ENCODE measurements at regions not wholly inside any gene's neighbourhood (a gene's known extent, or its start where the extent isn't known, plus 50 kb on each side); places are given as distances from the start of the nearest gene placed in this dataset.

DNA sequence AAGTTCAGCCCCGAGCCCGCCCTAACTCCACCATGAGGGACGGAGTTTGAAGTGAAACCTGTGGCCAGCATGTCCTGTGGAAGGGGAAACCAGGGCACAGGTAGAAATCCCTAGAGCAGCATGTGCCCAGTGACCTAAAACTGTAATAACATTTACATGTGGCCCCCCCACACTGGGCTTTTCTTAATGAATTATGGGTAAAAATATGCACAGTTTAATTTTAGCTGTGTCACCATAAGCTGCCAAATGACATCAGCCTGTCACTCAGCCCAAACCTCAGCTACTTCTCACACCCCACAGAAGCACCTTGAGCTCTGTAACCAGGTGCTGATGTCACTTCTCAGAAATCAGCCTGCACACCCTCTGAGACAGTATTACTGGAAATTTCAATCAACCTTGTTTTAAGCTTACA, 50.0 kb upstream of the SLC19A1 start:
- peak; percentile 52 to 65 for DNase-seq (ENCODE audit: low read depth in 2 of 2)

DNA sequence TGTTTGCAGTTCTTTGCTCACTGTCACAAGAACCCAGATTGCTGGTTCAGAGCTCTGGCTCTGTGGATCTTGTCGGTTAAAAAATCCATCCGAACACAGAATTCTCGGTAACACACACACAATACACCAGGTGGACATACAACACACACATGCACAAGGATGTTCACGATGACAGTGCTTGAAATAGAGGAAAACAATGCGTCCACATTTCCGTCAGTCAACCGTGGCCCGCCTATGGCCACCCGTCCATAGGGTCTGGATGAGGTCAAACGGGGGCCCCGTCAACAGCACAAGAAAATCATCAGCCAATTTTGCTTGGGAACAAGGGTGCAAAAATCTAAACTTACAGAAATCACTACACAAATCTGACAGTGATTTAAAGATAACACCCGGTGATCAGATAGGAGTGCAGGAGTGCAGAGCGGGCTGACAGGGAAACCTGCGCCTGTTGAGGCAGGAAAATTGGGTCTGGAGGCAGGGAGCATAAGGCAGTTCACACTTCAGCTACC, 50.4 kb upstream of the SLC19A1 start:
- no peak for DNase-seq (ENCODE audit: low read depth in 2 of 2)

DNA sequence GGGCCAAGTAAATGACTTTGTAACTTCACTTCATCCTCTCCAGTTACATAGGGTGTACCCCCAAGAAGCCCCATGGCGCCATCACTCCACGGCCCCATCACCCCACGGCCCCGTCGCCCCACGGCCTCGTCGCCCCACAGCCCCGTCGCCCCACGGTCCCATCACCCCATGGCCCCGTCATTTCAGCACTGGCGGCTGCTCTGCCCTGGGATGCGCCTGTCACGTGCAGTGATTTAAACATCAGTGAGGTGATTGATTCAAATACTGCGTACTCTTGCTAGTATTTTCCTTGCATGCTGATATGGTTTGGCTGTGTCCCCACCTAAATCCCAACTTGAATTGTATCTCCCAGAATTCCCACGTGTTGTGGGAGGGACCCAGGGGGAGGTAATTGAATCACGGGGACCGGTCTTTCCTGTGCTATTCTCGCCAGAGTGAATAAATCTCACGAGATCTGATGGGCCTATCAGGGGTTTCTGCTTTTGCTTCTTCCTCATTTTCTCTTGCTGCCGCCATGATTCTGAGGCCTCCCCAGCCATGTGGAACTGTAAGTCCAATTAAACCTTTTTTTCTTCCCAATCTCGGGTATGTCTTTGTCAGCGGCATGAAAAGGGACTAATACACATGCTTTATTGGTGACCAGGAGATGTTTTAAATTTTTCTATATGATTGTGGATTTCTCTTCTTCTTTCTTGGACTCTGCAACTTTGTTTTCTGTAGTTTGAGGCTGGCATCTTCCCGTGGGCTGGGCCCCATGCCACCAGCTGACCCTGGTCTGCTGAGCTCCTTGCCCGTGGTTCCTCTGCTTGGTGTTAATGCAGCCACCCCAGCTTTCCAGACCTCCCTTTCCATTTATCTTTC, 50.1 kb upstream of the PCBP3 start:
- DNase-seq (ENCODE audit: low read depth in 2 of 2) = no peak
